GM18867 (cell line): ENCODE measurements at regions not wholly inside any gene's neighbourhood (a gene's known extent, or its start where the extent isn't known, plus 50 kb on each side); places are given as distances from the start of the nearest gene placed in this dataset.

Experiments used
- ATAC-seq: cut with Tn5 transposase; IDR thresholded peaks from one replicate; pipeline ENCODE4 v1.9.1; 2021; ENCODE audit warnings: mild to moderate bottlenecking, moderate library complexity; ENCODE audit not compliant: unreplicated experiment

GRCh38 chr5:164545507-164545906 is 1040.1 kb downstream of the MAT2B start:
- no peak for ATAC-seq

GRCh38 chr5:164553851-164554250 is 1048.4 kb downstream of the MAT2B start:
- no peak for ATAC-seq

GRCh38 chr5:164555809-164556208 is 1050.4 kb downstream of the MAT2B start:
- ATAC-seq, result no peak

- ATAC-seq, result no peak
Measured at GRCh38 chr5:164560216-164560615, 1054.8 kb downstream of the MAT2B start.

- ATAC-seq, result no peak
Measured at GRCh38 chr5:164561933-164562872, 1056.8 kb downstream of the MAT2B start.

GRCh38 chr5:164563370-164563769 is 1058.0 kb downstream of the MAT2B start:
- no peak for ATAC-seq

- ATAC-seq, result peak; percentile 55
Measured at GRCh38 chr5:164573397-164573796, 1068.0 kb downstream of the MAT2B start.

GRCh38 chr5:164577201-164577600 is 1071.8 kb downstream of the MAT2B start:
- ATAC-seq, result no peak

GRCh38 chr5:164577742-164578141 is 1072.3 kb downstream of the MAT2B start:
- no peak for ATAC-seq

GRCh38 chr5:164578401-164578800 is 1073.0 kb downstream of the MAT2B start:
- ATAC-seq, result no peak

- no peak for ATAC-seq
Measured at GRCh38 chr5:164578911-164579310, 1073.5 kb downstream of the MAT2B start.

- ATAC-seq, result no peak
Measured at GRCh38 chr5:164580155-164580554, 1074.7 kb downstream of the MAT2B start.

- no peak for ATAC-seq
Measured at GRCh38 chr5:164581889-164582288, 1076.5 kb downstream of the MAT2B start.

- ATAC-seq, result no peak
Measured at GRCh38 chr5:164593982-164594381, 1088.6 kb downstream of the MAT2B start.

- peak; percentile 77 for ATAC-seq
Measured at GRCh38 chr5:164597293-164597900, 1092.0 kb downstream of the MAT2B start.

GRCh38 chr5:164600274-164600673 is 1094.9 kb downstream of the MAT2B start:
- ATAC-seq, result no peak

GRCh38 chr5:164600929-164601535 is 1095.6 kb downstream of the MAT2B start:
- ATAC-seq, result no peak

GRCh38 chr5:164608507-164608906 is 1103.1 kb downstream of the MAT2B start:
- ATAC-seq, result no peak

- no peak for ATAC-seq
Measured at GRCh38 chr5:164610374-164610773, 1105.0 kb downstream of the MAT2B start.

- ATAC-seq, result no peak
Measured at GRCh38 chr5:164614707-164615106, 1109.3 kb downstream of the MAT2B start.

GRCh38 chr5:164617290-164617689 is 1111.9 kb downstream of the MAT2B start:
- ATAC-seq, result no peak

GRCh38 chr5:164627021-164627420 is 1121.6 kb downstream of the MAT2B start:
- no peak for ATAC-seq
